Thoracic aorta (tissue), 2 donors: ENCODE measurements at regions not wholly inside any gene's neighbourhood (a gene's known extent, or its start where the extent isn't known, plus 50 kb on each side); places are given as distances from the start of the nearest gene placed in this dataset.

Source experiments
- ATAC-seq: fragments of 150-250 bp; one replicate; pipeline ENCODE4 v1.8.0; 2017; ENCODE audit warnings: low read depth; ENCODE audit not compliant: insufficient number of reproducible peaks, low FRiP score
- DNase-seq: peaks from one replicate; pipeline ENCODE4 v3.0.0-alpha.2; 2020; ENCODE audit warnings: low spot score
- H3K27ac ChIP-seq, 2 donors: fragments of 200-600 bp; sonication (generic); 1 replicate in 1 of 2; 2 replicates in 1 of 2; pipeline ENCODE4 v1.5.1; 2016; ENCODE audit warnings: mild to moderate bottlenecking in 2 of 2, moderate library complexity in 2 of 2
- H3K27me3 ChIP-seq: fragments of 200-600 bp; sonication (generic); replicated peaks from 2 replicates; pipeline ENCODE4 v1.6.0; 2016; ENCODE audit warnings: mild to moderate bottlenecking; ENCODE audit not compliant: insufficient read depth
- H3K36me3 ChIP-seq: fragments of 200-600 bp; sonication (generic); one replicate; pipeline ENCODE4 v1.5.1; 2016
- H3K4me1 ChIP-seq, 2 donors: fragments of 200-600 bp; sonication (generic); 1 replicate in 1 of 2; 2 replicates in 1 of 2; pipeline versions ENCODE4 v1.5.1 to v1.6.0; 2016; ENCODE audit warnings: low read depth in 2 of 2, mild to moderate bottlenecking in 1 of 2; ENCODE audit not compliant: control insufficient read depth in 1 of 2
- H3K4me3 ChIP-seq: fragments of 200-600 bp; sonication (generic); 2 replicates; pipeline ENCODE4 v1.5.1; 2016; ENCODE audit warnings: mild to moderate bottlenecking
- H3K9me3 ChIP-seq: fragments of 200-600 bp; sonication (generic); 2 replicates; pipeline ENCODE4 v1.5.1; 2016
- CTCF ChIP-seq: fragments of 200-600 bp; sonication (generic); IDR thresholded peaks from one replicate; pipeline ENCODE4 v1.5.1; 2019; ENCODE audit warnings: antibody characterized with exemption

- Histone ChIP-seq H3K27ac (no peak overlapping the region), H3K9me3 (no peaks in the 10 kb centered on the region), H3K4me1 (no peaks in the 10 kb centered on the region), H3K4me3 (no peak overlapping the region), H3K27me3 (no peaks in the 10 kb centered on the region), H3K36me3 (no peaks in the 10 kb centered on the region)
- DNase-seq (no peak), ATAC-seq (no peak)
- TF ChIP-seq CTCF = no peak
Observed at GRCh38 chr14:40229676-40230075, 797.4 kb upstream of the FBXO33 start.

- Histone ChIP-seq H3K27me3 (no peaks in the 10 kb centered on the region), H3K27ac (no peak overlapping the region), H3K9me3 (no peaks in the 10 kb centered on the region), H3K4me1 (no peaks in the 10 kb centered on the region), H3K36me3 (no peaks in the 10 kb centered on the region), H3K4me3 (no peak overlapping the region)
- DNase-seq = no peak
- ATAC-seq = no peak
- TF ChIP-seq CTCF = no peak
Observed at GRCh38 chr14:40222996-40223395, 790.8 kb upstream of the FBXO33 start.

GRCh38 chr14:40221428-40221827, 789.2 kb upstream of the FBXO33 start:
- Histone ChIP-seq H3K4me3 (no peak overlapping the region), H3K27me3 (no peaks in the 10 kb centered on the region), H3K27ac (no peak overlapping the region), H3K36me3 (no peaks in the 10 kb centered on the region), H3K9me3 (no peaks in the 10 kb centered on the region), H3K4me1 (no peaks in the 10 kb centered on the region)
- no peak for DNase-seq
- no peak for TF ChIP-seq CTCF
- ATAC-seq = no peak

GRCh38 chr14:40219032-40219431, 786.8 kb upstream of the FBXO33 start:
- H3K4me1 ChIP-seq = no peaks in the 10 kb centered on the region
- ATAC-seq (no peak), DNase-seq (no peak)
- no peak overlapping the region for H3K4me3 ChIP-seq
- no peaks in the 10 kb centered on the region for H3K27me3 ChIP-seq
- H3K27ac ChIP-seq = no peak overlapping the region
- H3K36me3 ChIP-seq = no peaks in the 10 kb centered on the region
- no peaks in the 10 kb centered on the region for H3K9me3 ChIP-seq
- TF ChIP-seq CTCF = no peak

GRCh38 chr14:40218282-40218941, 786.2 kb upstream of the FBXO33 start:
- TF ChIP-seq CTCF = no peak
- ATAC-seq (no peak), DNase-seq (no peak)
- H3K9me3 ChIP-seq = no peaks in the 10 kb centered on the region
- H3K4me3 ChIP-seq = no peak overlapping the region
- no peaks in the 10 kb centered on the region for H3K4me1 ChIP-seq
- no peak overlapping the region for H3K27ac ChIP-seq
- no peaks in the 10 kb centered on the region for H3K36me3 ChIP-seq
- no peaks in the 10 kb centered on the region for H3K27me3 ChIP-seq
